ENCODE measurements at regions not wholly inside any gene's neighbourhood (a gene's known extent, or its start where the extent isn't known, plus 50 kb on each side); places are given as distances from the start of the nearest gene placed in this dataset.

DNA sequence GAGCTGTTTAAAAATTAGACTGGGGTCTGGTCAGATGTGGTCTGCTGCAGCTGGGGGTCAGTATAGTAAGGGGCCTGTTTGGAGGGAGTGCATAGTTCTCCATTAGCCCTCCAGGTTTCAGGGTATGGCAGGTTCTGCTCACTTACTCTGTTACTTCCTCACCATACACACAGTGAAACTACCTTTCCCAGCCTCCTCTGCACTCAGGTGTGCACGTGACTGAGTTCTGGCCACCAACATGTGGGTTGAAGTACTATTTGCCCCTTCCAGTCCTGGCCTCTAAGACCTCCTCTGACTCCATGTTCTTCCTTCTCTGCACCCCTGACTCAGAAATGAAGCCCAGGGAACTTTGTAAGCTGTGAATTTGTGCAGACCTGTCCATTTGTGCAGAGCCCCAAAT lies 190.5 kb upstream of the CLINT1 start:
- no peaks in the 10 kb centered on the region for H3K9me3 ChIP-seq (ENCODE audit: insufficient read depth, low read depth)
- H3K4me3 ChIP-seq: no peak overlapping the region
- no peak for DNase-seq
- TF ChIP-seq, protein P1, sequence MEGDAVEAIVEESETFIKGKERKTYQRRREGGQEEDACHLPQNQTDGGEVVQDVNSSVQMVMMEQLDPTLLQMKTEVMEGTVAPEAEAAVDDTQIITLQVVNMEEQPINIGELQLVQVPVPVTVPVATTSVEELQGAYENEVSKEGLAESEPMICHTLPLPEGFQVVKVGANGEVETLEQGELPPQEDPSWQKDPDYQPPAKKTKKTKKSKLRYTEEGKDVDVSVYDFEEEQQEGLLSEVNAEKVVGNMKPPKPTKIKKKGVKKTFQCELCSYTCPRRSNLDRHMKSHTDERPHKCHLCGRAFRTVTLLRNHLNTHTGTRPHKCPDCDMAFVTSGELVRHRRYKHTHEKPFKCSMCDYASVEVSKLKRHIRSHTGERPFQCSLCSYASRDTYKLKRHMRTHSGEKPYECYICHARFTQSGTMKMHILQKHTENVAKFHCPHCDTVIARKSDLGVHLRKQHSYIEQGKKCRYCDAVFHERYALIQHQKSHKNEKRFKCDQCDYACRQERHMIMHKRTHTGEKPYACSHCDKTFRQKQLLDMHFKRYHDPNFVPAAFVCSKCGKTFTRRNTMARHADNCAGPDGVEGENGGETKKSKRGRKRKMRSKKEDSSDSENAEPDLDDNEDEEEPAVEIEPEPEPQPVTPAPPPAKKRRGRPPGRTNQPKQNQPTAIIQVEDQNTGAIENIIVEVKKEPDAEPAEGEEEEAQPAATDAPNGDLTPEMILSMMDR (conservative IDR thresholded peaks at IDR 0.05): no peak
- no peak for TF ChIP-seq EZH2 (IDR thresholded peaks at IDR 0.05; ENCODE audit: low read depth)
- no peak overlapping the region for H3K4me2 ChIP-seq
- no peaks in the 10 kb centered on the region for H3K36me3 ChIP-seq (ENCODE audit: low read depth)
- peaks cover 9% of the 10 kb centered on the region for H3K27me3 ChIP-seq (ENCODE audit: insufficient read depth, low read depth)
- H2AFZ ChIP-seq: no peak overlapping the region
- H3F3A ChIP-seq (ENCODE audit: insufficient read depth, low read depth): no peaks in the 10 kb centered on the region
- BruUV-seq (replicated peaks): no TSS peak
- no peaks in the 10 kb centered on the region for H3K4me1 ChIP-seq (replicated peaks; ENCODE audit: insufficient read depth)
- intact Hi-C loops (cut with micrococcal nuclease; ENCODE audit: unreplicated experiment): no loop called here
- no peaks in the 10 kb centered on the region for H3K79me2 ChIP-seq (ENCODE audit: low read depth)
- H4K20me1 ChIP-seq (ENCODE audit: insufficient read depth): no peaks in the 10 kb centered on the region
- no peak overlapping the region for H3K27ac ChIP-seq
- CTCF ChIA-PET: no interaction called here
- H3K9me2 ChIP-seq (ENCODE audit: insufficient read depth): no peaks in the 10 kb centered on the region; the same call in 1 of the 2 replicates
- POLR2A ChIA-PET (ENCODE audit: unreplicated experiment): no interaction called here

DNA sequence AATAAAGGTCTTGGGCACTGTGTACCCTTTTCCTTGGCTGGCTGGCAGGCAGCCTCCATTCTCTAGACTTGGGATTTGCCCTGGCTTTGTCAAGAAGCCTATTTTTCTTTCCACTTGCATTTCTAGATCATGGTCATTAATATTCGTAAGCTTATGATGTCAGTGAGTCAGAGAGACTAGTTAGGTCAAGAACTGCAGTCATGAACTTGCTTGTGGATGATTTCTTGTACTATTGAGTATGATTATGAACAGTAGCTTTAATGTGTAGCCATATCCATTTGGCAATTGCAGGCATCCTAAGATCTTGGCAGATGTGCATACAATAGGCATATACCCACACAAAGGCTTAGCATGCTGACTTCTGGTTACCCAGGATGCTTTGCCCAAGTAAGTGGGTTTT lies 186.8 kb upstream of the CLINT1 start:
- no TSS peak for BruUV-seq (replicated peaks)

DNA sequence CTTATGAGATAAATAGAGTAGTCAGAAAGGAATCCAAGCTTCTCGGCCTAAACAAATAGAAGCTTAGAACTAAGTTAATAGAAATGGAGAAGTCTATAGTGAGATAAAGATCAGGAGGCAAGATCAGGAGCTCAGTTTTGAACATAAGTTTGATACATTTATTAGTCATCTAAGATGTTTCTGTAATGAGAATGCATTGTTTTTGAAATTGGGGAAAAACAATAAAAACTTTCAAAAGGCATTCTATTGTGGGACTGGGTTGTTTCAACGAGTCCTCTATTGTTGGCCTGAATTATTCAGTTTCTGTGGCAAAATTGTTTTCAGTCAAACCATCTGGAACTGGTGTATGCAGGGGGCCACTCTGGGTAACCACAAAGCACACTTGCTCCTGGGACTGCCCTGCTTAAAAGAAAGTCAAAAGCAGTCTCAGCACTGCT lies 181.0 kb upstream of the CLINT1 start:
- BruUV-seq (replicated peaks): no TSS peak
- no peaks in the 10 kb centered on the region for H3K27me3 ChIP-seq (ENCODE audit: insufficient read depth, low read depth)
- no peak overlapping the region for H3K4me2 ChIP-seq
- no peak for DNase-seq
- 0 out of 2 replicates have a peak, but pooled peaks cover 3% of the 10 kb centered on the region for H3K9me3 ChIP-seq (ENCODE audit: insufficient read depth, low read depth)
- TF ChIP-seq EZH2 (IDR thresholded peaks at IDR 0.05; ENCODE audit: low read depth): no peak
- TF ChIP-seq, protein P1 (conservative IDR thresholded peaks at IDR 0.05): no peak
- no peak overlapping the region for H3K4me3 ChIP-seq
- H3F3A ChIP-seq (ENCODE audit: insufficient read depth, low read depth): no peaks in the 10 kb centered on the region
- no peaks in the 10 kb centered on the region for H3K79me2 ChIP-seq (ENCODE audit: low read depth)
- ChIA-PET CTCF (no interaction called here), POLR2A (ENCODE audit: unreplicated experiment) (no interaction called here)
- no peak overlapping the region for H3K27ac ChIP-seq
- no peaks in the 10 kb centered on the region for H3K36me3 ChIP-seq (ENCODE audit: low read depth)
- no peaks in the 10 kb centered on the region for H3K9me2 ChIP-seq (ENCODE audit: insufficient read depth)
- H3K4me1 ChIP-seq (replicated peaks; ENCODE audit: insufficient read depth): no peaks in the 10 kb centered on the region
- intact Hi-C loops (cut with micrococcal nuclease; ENCODE audit: unreplicated experiment): no loop called here
- H2AFZ ChIP-seq: no peak overlapping the region
- H4K20me1 ChIP-seq (ENCODE audit: insufficient read depth): no peaks in the 10 kb centered on the region

More for the DNA sequence above, 186.8 kb upstream of the CLINT1 start:
- Histone ChIP-seq H3K4me2 (no peak overlapping the region), H3K4me1 (replicated peaks; ENCODE audit: insufficient read depth) (no peaks in the 10 kb centered on the region), H3K79me2 (ENCODE audit: low read depth) (no peaks in the 10 kb centered on the region), H3F3A (ENCODE audit: insufficient read depth, low read depth) (no peaks in the 10 kb centered on the region), H3K27ac (no peak overlapping the region), H3K9me2 (ENCODE audit: insufficient read depth) (no peaks in the 10 kb centered on the region; the same call in 1 of the 2 replicates), H3K4me3 (0 out of 2 replicates have a peak overlapping the region, but pooled peaks have one; percentile 20), H2AFZ (no peak overlapping the region), H3K27me3 (ENCODE audit: insufficient read depth, low read depth) (peaks cover 9% of the 10 kb centered on the region; the same call in 1 of the 2 replicates), H3K36me3 (ENCODE audit: low read depth) (no peaks in the 10 kb centered on the region), H3K9me3 (ENCODE audit: insufficient read depth, low read depth) (no peaks in the 10 kb centered on the region), H4K20me1 (ENCODE audit: insufficient read depth) (no peaks in the 10 kb centered on the region)
- no peak for DNase-seq
- TF ChIP-seq, protein P1 (conservative IDR thresholded peaks at IDR 0.05): no peak
- TF ChIP-seq EZH2 (IDR thresholded peaks at IDR 0.05; ENCODE audit: low read depth): no peak
- ChIA-PET POLR2A (ENCODE audit: unreplicated experiment) (no interaction called here), CTCF (no interaction called here)
- intact Hi-C loops (cut with micrococcal nuclease; ENCODE audit: unreplicated experiment): no loop called here
